CD14-positive monocyte (primary cell): ENCODE measurements at regions not wholly inside any gene's neighbourhood (a gene's known extent, or its start where the extent isn't known, plus 50 kb on each side); places are given as distances from the start of the nearest gene placed in this dataset.

Source experiments
- DNase-seq, 3 donors: peaks; one replicate each; pipeline ENCODE4 v3.0.0-alpha.2; 2011 to 2022
- H2AFZ ChIP-seq: 2 replicates; pipeline ENCODE4 v1.6.0; 2012; ENCODE audit warnings: mild to moderate bottlenecking, low read depth, low read length, inconsistent platforms; ENCODE audit not compliant: insufficient read depth, poor library complexity, severe bottlenecking
- H3K27ac ChIP-seq, 2 donors: 1 replicate in 1 of 2; 2 replicates in 1 of 2; pipeline ENCODE4 v1.5.1; 2012 to 2013; ENCODE audit warnings: low read length in 2 of 2, control low read depth in 1 of 2, inconsistent platforms in 1 of 2, low read depth in 1 of 2, mild to moderate bottlenecking in 1 of 2
- H3K27me3 ChIP-seq, 2 donors: one replicate each; pipeline versions ENCODE4 v1.6.0 to v1.6.1; 2011 to 2013; ENCODE audit warnings: low read length in 2 of 2; ENCODE audit not compliant: control insufficient read depth in 2 of 2, insufficient read depth in 2 of 2
- H3K36me3 ChIP-seq, 2 donors: replicated peaks in 1 of 2; 1 replicate in 1 of 2; 2 replicates in 1 of 2; pipeline versions ENCODE4 v1.5.1 to v1.6.1; 2012 to 2013; ENCODE audit warnings: low read length in 2 of 2, control low read depth in 1 of 2, inconsistent platforms in 1 of 2, mild to moderate bottlenecking in 1 of 2; ENCODE audit not compliant: insufficient read depth in 2 of 2, control insufficient read depth in 1 of 2
- H3K4me1 ChIP-seq, 2 donors: 1 replicate in 1 of 2; 2 replicates in 1 of 2; pipeline versions ENCODE4 v1.5.1 to v1.6.1; 2012 to 2013; ENCODE audit warnings: low read length in 2 of 2, control low read depth in 1 of 2, inconsistent platforms in 1 of 2, mild to moderate bottlenecking in 1 of 2, moderate library complexity in 1 of 2; ENCODE audit not compliant: insufficient read depth in 2 of 2, control insufficient read depth in 1 of 2
- H3K4me2 ChIP-seq: replicated peaks from 2 replicates; pipeline ENCODE3; 2012; ENCODE audit warnings: low read length, moderate library complexity, mild to moderate bottlenecking; ENCODE audit not compliant: poor library complexity, severe bottlenecking; ENCODE audit errors: extremely low read depth
- H3K4me3 ChIP-seq, 3 experiments: fragments of 200-600 bp in 1 of 3; sonication (generic) in 1 of 3; replicated peaks in 1 of 3; 1 replicate in 2 of 3; 2 replicates in 1 of 3; pipeline ENCODE4 v1.5.1; 2011 to 2013; ENCODE audit warnings: low read length in 3 of 3, mild to moderate bottlenecking in 3 of 3, control low read depth in 2 of 3, low read depth in 2 of 3, inconsistent platforms in 1 of 3, moderate library complexity in 1 of 3
- H3K79me2 ChIP-seq: 2 replicates; pipeline ENCODE4 v1.6.0; 2012; ENCODE audit warnings: mild to moderate bottlenecking, control low read depth, inconsistent platforms, low read length, moderate library complexity; ENCODE audit not compliant: insufficient read depth
- H3K9ac ChIP-seq: 2 replicates; pipeline ENCODE4 v1.6.0; 2017; ENCODE audit warnings: low read length, mild to moderate bottlenecking; ENCODE audit not compliant: insufficient read depth, poor library complexity, severe bottlenecking
- H3K9me3 ChIP-seq, 2 donors: replicated peaks in 1 of 2; 1 replicate in 1 of 2; 2 replicates in 1 of 2; pipeline versions ENCODE4 v1.5.1 to v1.6.1; 2012 to 2013; ENCODE audit warnings: low read length in 2 of 2, control low read depth in 1 of 2; ENCODE audit not compliant: control insufficient read depth in 1 of 2, insufficient read depth in 1 of 2
- H4K20me1 ChIP-seq: 2 replicates; pipeline ENCODE4 v1.6.0; 2012; ENCODE audit warnings: mild to moderate bottlenecking, low read length, control low read depth, moderate library complexity; ENCODE audit not compliant: insufficient read depth
- H3K27ac Mint-ChIP-seq, 7 donors: one replicate each; pipeline ENCODE4 v1.8.0; 2020; ENCODE audit warnings: mild to moderate bottlenecking in 7 of 7, mixed read lengths in 7 of 7, moderate library complexity in 6 of 7, inconsistent platforms in 2 of 7
- H3K27me3 Mint-ChIP-seq, 3 donors: one replicate each; pipeline ENCODE4 v1.8.0; 2021 to 2022; ENCODE audit warnings: low read depth in 3 of 3, mild to moderate bottlenecking in 3 of 3, mixed read lengths in 3 of 3, moderate library complexity in 3 of 3, inconsistent platforms in 1 of 3
- H3K36me3 Mint-ChIP-seq, 2 donors: one replicate each; pipeline ENCODE4 v1.8.0; 2020; ENCODE audit warnings: mixed read lengths in 2 of 2, inconsistent platforms in 1 of 2, mild to moderate bottlenecking in 1 of 2
- H3K4me1 Mint-ChIP-seq: one replicate; pipeline ENCODE4 v1.8.0; 2020; ENCODE audit warnings: mild to moderate bottlenecking, mixed read lengths
- H3K4me3 Mint-ChIP-seq, 2 donors: one replicate each; pipeline ENCODE4 v1.8.0; 2020; ENCODE audit warnings: mild to moderate bottlenecking in 2 of 2, mixed read lengths in 2 of 2, moderate library complexity in 1 of 2
- H3K9me3 Mint-ChIP-seq, 7 donors: one replicate each; pipeline ENCODE4 v1.8.0; 2020 to 2022; ENCODE audit warnings: mixed read lengths in 7 of 7, mild to moderate bottlenecking in 6 of 7, moderate library complexity in 6 of 7, inconsistent platforms in 2 of 7
- CTCF ChIP-seq: fragments of 200-600 bp; IDR thresholded peaks from one replicate; pipeline ENCODE4 v1.8.0; 2022; ENCODE audit warnings: antibody characterized with exemption, mild to moderate bottlenecking
- WGBS: methylation state at CpG from one replicate; pipeline ENCODE4 v1.1.5; 2013; ENCODE audit warnings: missing lambda C conversion rate; ENCODE audit not compliant: insufficient coverage; 5-methylcytosine and 5-hydroxymethylcytosine counted together
- intact Hi-C, 2 donors: fragments of 100-400 bp; cut with micrococcal nuclease; formaldehyde crosslinking; loops; one replicate each; pipeline versions ENCODE4 v1.15.0 to v1.15.1; 2023

- Histone ChIP-seq H3K9me3 (no peaks in the 10 kb centered on the region), H3K27me3 (no peaks in the 10 kb centered on the region), H3K4me3 (no peak overlapping the region), H3K27ac (no peak overlapping the region), H3K36me3 (no peaks in the 10 kb centered on the region), H4K20me1 (no peaks in the 10 kb centered on the region), H3K4me2 (no peak overlapping the region), H3K4me1 (no peaks in the 10 kb centered on the region), H2AFZ (no peak overlapping the region), H3K9ac (no peak overlapping the region), H3K79me2 (no peaks in the 10 kb centered on the region)
- TF ChIP-seq CTCF = no peak
- peaks cover 0 to 4% (median 3%) of the 10 kb centered on the region in 7 donors for H3K9me3 Mint-ChIP-seq
- H3K4me1 Mint-ChIP-seq = no peaks in the 10 kb centered on the region
- H3K27me3 Mint-ChIP-seq = peaks cover 0 to 2% (median 0%) of the 10 kb centered on the region in 3 donors
- intact Hi-C loops = no loop called here
- H3K27ac Mint-ChIP-seq = no peak overlapping the region
- H3K4me3 Mint-ChIP-seq = no peak overlapping the region
- 73% methylated on average over 1 of the region's 1 CpG for WGBS
- no peaks in the 10 kb centered on the region for H3K36me3 Mint-ChIP-seq
- no peak for DNase-seq
These were observed 436.4 kb upstream of the GOLIM4 start for GRCh38 chr3:168532135-168532534.

- H3K36me3 ChIP-seq = no peaks in the 10 kb centered on the region
- no peak overlapping the region for H3K9ac ChIP-seq
- no CpG with 5 or more reads among the region's 4 CpGs for WGBS
- peaks cover 0 to 2% (median 0%) of the 10 kb centered on the region in 3 donors for H3K27me3 Mint-ChIP-seq
- H3K4me3 ChIP-seq = no peak overlapping the region
- peaks cover 0 to 4% (median 3%) of the 10 kb centered on the region in 7 donors for H3K9me3 Mint-ChIP-seq
- no peak overlapping the region for H3K27ac ChIP-seq
- no peaks in the 10 kb centered on the region for H3K4me1 ChIP-seq
- intact Hi-C loops = no loop called here
- H3K4me2 ChIP-seq = no peak overlapping the region
- no peak overlapping the region for H3K4me3 Mint-ChIP-seq
- no peak overlapping the region for H3K27ac Mint-ChIP-seq
- TF ChIP-seq CTCF = no peak
- no peaks in the 10 kb centered on the region for H4K20me1 ChIP-seq
- no peaks in the 10 kb centered on the region for H3K27me3 ChIP-seq
- H2AFZ ChIP-seq = no peak overlapping the region
- H3K79me2 ChIP-seq = no peaks in the 10 kb centered on the region
- H3K4me1 Mint-ChIP-seq = no peaks in the 10 kb centered on the region
- no peak for DNase-seq
- no peaks in the 10 kb centered on the region for H3K36me3 Mint-ChIP-seq
- H3K9me3 ChIP-seq = no peaks in the 10 kb centered on the region
These were observed 435.4 kb upstream of the GOLIM4 start for GRCh38 chr3:168531116-168531515.
